ENCODE measurements at regions not wholly inside any gene's neighbourhood (a gene's known extent, or its start where the extent isn't known, plus 50 kb on each side); places are given as distances from the start of the nearest gene placed in this dataset.

DNA sequence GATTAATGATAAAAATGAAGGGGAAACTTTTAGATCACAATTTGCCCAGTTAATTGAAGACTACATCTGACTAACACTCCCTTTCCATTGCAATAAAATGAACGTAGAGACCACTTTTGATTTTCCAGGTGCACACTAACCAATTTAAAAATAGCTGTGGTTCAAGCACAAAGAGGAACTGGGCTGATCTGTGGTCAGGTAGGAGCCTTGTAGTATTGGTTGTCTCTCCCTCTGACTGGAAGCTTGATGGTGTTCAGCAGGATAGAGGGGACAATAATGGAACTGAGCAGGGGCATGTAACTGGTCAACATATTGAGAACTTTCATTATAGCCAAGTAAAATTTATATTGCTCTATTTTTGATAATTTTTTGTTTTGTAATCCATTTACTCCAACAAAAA lies 886.8 kb upstream of the SEMA6A start:
- TF ChIP-seq, protein P1, sequence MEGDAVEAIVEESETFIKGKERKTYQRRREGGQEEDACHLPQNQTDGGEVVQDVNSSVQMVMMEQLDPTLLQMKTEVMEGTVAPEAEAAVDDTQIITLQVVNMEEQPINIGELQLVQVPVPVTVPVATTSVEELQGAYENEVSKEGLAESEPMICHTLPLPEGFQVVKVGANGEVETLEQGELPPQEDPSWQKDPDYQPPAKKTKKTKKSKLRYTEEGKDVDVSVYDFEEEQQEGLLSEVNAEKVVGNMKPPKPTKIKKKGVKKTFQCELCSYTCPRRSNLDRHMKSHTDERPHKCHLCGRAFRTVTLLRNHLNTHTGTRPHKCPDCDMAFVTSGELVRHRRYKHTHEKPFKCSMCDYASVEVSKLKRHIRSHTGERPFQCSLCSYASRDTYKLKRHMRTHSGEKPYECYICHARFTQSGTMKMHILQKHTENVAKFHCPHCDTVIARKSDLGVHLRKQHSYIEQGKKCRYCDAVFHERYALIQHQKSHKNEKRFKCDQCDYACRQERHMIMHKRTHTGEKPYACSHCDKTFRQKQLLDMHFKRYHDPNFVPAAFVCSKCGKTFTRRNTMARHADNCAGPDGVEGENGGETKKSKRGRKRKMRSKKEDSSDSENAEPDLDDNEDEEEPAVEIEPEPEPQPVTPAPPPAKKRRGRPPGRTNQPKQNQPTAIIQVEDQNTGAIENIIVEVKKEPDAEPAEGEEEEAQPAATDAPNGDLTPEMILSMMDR (optimal IDR thresholded peaks at IDR 0.05 in 1 of 3, IDR thresholded peaks at IDR 0.05 in 1 of 3, conservative IDR thresholded peaks at IDR 0.05 in 1 of 3; ENCODE audit: extremely low read depth in 1 of 3, insufficient read depth in 2 of 3, low read length in 3 of 3), result no peak
- TF ChIP-seq EZH2 (IDR thresholded peaks at IDR 0.05; ENCODE audit: low read length), result no peak

Measured in keratinocyte (primary cell).